ENCODE measurements at regions not wholly inside any gene's neighbourhood (a gene's known extent, or its start where the extent isn't known, plus 50 kb on each side); places are given as distances from the start of the nearest gene placed in this dataset.

DNA sequence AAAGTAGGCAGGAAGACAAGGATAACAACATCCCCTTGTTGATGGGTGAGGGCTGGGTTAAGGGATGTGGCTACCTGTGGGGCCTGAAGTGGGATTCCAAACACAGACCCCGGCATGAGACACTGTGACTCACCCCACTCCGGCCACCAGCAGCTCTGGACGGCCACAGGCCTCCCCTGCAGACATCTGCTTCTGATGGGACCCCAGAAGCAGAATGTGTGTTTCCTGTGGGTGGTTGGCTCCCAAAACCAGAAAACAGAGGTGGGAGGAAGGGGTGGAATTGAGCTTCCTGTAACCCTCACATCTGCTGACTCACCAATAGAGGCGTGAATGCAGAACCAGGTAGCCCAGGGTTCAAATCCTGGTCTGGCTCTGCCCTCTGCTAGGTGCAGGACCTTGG is 216.6 kb upstream of the PWP1 start:
- Histone ChIP-seq H2AFZ (ENCODE audit: low read depth, low read length) (no peak overlapping the region), H3K4me1 (ENCODE audit: control insufficient read depth, insufficient read depth, low read depth, low read length) (peaks cover 6% of the 10 kb centered on the region), H3K23ac (ENCODE audit: low read length in 2 of 2) (no peak overlapping the region), H3K27ac (ENCODE audit: low read length, poor library complexity, severe bottlenecking) (no peak overlapping the region), H4K91ac (ENCODE audit: low read length) (no peak overlapping the region), H3K9ac (ENCODE audit: low read length) (no peak overlapping the region), H3K36me3 (ENCODE audit: control insufficient read depth in 1 of 2, insufficient read depth in 2 of 2, low read depth in 1 of 2, low read length in 2 of 2) (no peaks in the 10 kb centered on the region), H2BK12ac (ENCODE audit: low read length in 2 of 2) (no peak overlapping the region), H3K79me1 (replicated peaks; ENCODE audit: low read length, poor library complexity, severe bottlenecking) (peaks cover 3% of the 10 kb centered on the region), H2BK15ac (ENCODE audit: low read depth, poor library complexity, severe bottlenecking) (no peak overlapping the region), H3K4me3 (ENCODE audit: insufficient read depth in 1 of 2, low read depth in 1 of 2, low read length in 2 of 2) (no peak overlapping the region), H2AK5ac (ENCODE audit: low read length, severe bottlenecking) (no peak overlapping the region), H3K14ac (ENCODE audit: low read length in 2 of 2) (no peak overlapping the region), H3K9me3 (ENCODE audit: control insufficient read depth, low read length) (no peaks in the 10 kb centered on the region), H2BK120ac (ENCODE audit: low read depth, low read length) (no peak overlapping the region), H4K8ac (ENCODE audit: low read length) (no peak overlapping the region), H3K4me2 (ENCODE audit: low read length, poor library complexity, severe bottlenecking) (no peak overlapping the region), H2BK5ac (ENCODE audit: low read depth, low read length, poor library complexity, severe bottlenecking) (no peak overlapping the region), H3K4ac (ENCODE audit: low read depth in 1 of 2, low read length in 2 of 2) (no peak overlapping the region), H3K18ac (ENCODE audit: low read depth in 1 of 2, low read length in 2 of 2) (no peak overlapping the region), H3K27me3 (ENCODE audit: control insufficient read depth in 1 of 2, insufficient read depth in 1 of 2, low read length in 2 of 2) (peaks cover 0 to 7% of the 10 kb centered on the region in 2 experiments)
- 77% methylated on average over 4 of the region's 4 CpGs for WGBS
- no peak for DNase-seq

DNA sequence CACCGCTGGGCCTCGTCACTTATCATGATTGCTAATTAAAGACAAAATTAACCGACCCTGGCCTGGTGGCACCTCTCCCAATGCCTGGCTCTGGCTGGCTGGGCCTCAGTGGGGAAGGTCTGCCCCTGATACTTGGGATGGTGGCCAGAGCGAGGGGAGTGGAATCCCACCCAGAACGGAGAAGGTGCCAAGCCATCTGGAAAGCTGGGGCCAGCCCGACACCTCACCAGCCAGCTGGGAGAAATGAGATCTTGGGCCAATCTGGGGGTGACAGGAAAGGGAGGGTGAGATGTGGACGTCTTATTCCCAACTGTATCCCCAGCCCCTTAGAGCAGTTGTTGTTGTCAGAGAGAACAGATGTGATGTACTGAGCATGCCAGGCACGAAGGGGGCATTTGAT is 215.0 kb upstream of the PWP1 start:
- no peak overlapping the region for H2AK5ac ChIP-seq (ENCODE audit: low read length, severe bottlenecking)
- H2BK5ac ChIP-seq (ENCODE audit: low read depth, low read length, poor library complexity, severe bottlenecking), result no peak overlapping the region
- no peaks in the 10 kb centered on the region for H3K36me3 ChIP-seq (ENCODE audit: control insufficient read depth in 1 of 2, insufficient read depth in 2 of 2, low read depth in 1 of 2, low read length in 2 of 2)
- no peak overlapping the region for H3K4me2 ChIP-seq (ENCODE audit: low read length, poor library complexity, severe bottlenecking)
- H2BK120ac ChIP-seq (ENCODE audit: low read depth, low read length), result no peak overlapping the region
- H2AFZ ChIP-seq (ENCODE audit: low read depth, low read length), result no peak overlapping the region
- no peak overlapping the region for H4K91ac ChIP-seq (ENCODE audit: low read length)
- H3K4me3 ChIP-seq (ENCODE audit: insufficient read depth in 1 of 2, low read depth in 1 of 2, low read length in 2 of 2), result no peak overlapping the region
- H3K79me1 ChIP-seq (replicated peaks; ENCODE audit: low read length, poor library complexity, severe bottlenecking), result peaks cover 3% of the 10 kb centered on the region
- H3K9ac ChIP-seq (ENCODE audit: low read length), result no peak overlapping the region
- no peak overlapping the region for H3K27ac ChIP-seq (ENCODE audit: low read length, poor library complexity, severe bottlenecking)
- no peak overlapping the region for H2BK12ac ChIP-seq (ENCODE audit: low read length in 2 of 2)
- H3K18ac ChIP-seq (ENCODE audit: low read depth in 1 of 2, low read length in 2 of 2), result no peak overlapping the region
- peaks cover 0 to 7% of the 10 kb centered on the region in 2 experiments for H3K27me3 ChIP-seq (ENCODE audit: control insufficient read depth in 1 of 2, insufficient read depth in 1 of 2, low read length in 2 of 2)
- no peaks in the 10 kb centered on the region for H3K9me3 ChIP-seq (ENCODE audit: control insufficient read depth, low read length)
- no peak for DNase-seq
- H3K4ac ChIP-seq (ENCODE audit: low read depth in 1 of 2, low read length in 2 of 2), result no peak overlapping the region
- no peak overlapping the region for H4K8ac ChIP-seq (ENCODE audit: low read length)
- no peak overlapping the region for H3K14ac ChIP-seq (ENCODE audit: low read length in 2 of 2)
- WGBS, result 85% methylated on average over 7 of the region's 8 CpGs
- H3K23ac ChIP-seq (ENCODE audit: low read length in 2 of 2), result no peak overlapping the region
- no peak overlapping the region for H2BK15ac ChIP-seq (ENCODE audit: low read depth, poor library complexity, severe bottlenecking)
- peaks cover 6% of the 10 kb centered on the region for H3K4me1 ChIP-seq (ENCODE audit: control insufficient read depth, insufficient read depth, low read depth, low read length)

DNA sequence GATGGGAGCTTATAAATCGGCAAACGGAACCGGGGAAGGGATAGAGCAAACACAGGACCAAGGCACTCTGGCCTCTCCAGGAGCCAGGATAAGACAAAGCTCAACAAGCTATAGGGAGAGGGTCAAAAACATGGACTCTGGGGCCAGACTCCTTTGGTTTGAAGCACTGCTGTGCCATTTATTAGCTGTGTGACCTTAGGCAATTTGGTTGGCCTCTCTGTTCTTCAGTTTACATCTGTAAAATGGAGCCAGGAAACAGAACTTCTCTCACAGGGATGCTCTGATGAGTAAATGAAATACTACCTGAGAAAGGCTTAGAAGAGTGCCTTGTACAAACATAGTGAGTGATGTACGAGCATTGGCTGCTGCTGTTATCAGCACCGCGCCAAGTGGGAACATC is 213.3 kb upstream of the PWP1 start:
- no peak overlapping the region for H2AK5ac ChIP-seq (ENCODE audit: low read length, severe bottlenecking)
- H2BK12ac ChIP-seq (ENCODE audit: low read length in 2 of 2), result no peak overlapping the region
- no peak for DNase-seq
- H4K91ac ChIP-seq (ENCODE audit: low read length), result no peak overlapping the region
- no peak overlapping the region for H3K14ac ChIP-seq (ENCODE audit: low read length in 2 of 2)
- no peak overlapping the region for H3K4ac ChIP-seq (ENCODE audit: low read depth in 1 of 2, low read length in 2 of 2)
- no peak overlapping the region for H2BK5ac ChIP-seq (ENCODE audit: low read depth, low read length, poor library complexity, severe bottlenecking)
- no peaks in the 10 kb centered on the region for H3K36me3 ChIP-seq (ENCODE audit: control insufficient read depth in 1 of 2, insufficient read depth in 2 of 2, low read depth in 1 of 2, low read length in 2 of 2)
- no peak overlapping the region for H4K8ac ChIP-seq (ENCODE audit: low read length)
- no peaks in the 10 kb centered on the region for H3K9me3 ChIP-seq (ENCODE audit: control insufficient read depth, low read length)
- no peak overlapping the region for H3K23ac ChIP-seq (ENCODE audit: low read length in 2 of 2)
- H3K18ac ChIP-seq (ENCODE audit: low read depth in 1 of 2, low read length in 2 of 2), result no peak overlapping the region
- peaks cover 6% of the 10 kb centered on the region for H3K4me1 ChIP-seq (ENCODE audit: control insufficient read depth, insufficient read depth, low read depth, low read length)
- H3K9ac ChIP-seq (ENCODE audit: low read length), result no peak overlapping the region
- H3K4me2 ChIP-seq (ENCODE audit: low read length, poor library complexity, severe bottlenecking), result no peak overlapping the region
- H3K27ac ChIP-seq (ENCODE audit: low read length, poor library complexity, severe bottlenecking), result no peak overlapping the region
- no peak overlapping the region for H2BK15ac ChIP-seq (ENCODE audit: low read depth, poor library complexity, severe bottlenecking)
- H2AFZ ChIP-seq (ENCODE audit: low read depth, low read length), result no peak overlapping the region
- no peaks in the 10 kb centered on the region for H3K79me1 ChIP-seq (replicated peaks; ENCODE audit: low read length, poor library complexity, severe bottlenecking)
- H3K27me3 ChIP-seq (ENCODE audit: control insufficient read depth in 1 of 2, insufficient read depth in 1 of 2, low read length in 2 of 2), result peaks cover 0 to 7% of the 10 kb centered on the region in 2 experiments
- no peak overlapping the region for H3K4me3 ChIP-seq (ENCODE audit: insufficient read depth in 1 of 2, low read depth in 1 of 2, low read length in 2 of 2)
- no peak overlapping the region for H2BK120ac ChIP-seq (ENCODE audit: low read depth, low read length)
- WGBS, result 95% methylated on average over 6 of the region's 6 CpGs

DNA sequence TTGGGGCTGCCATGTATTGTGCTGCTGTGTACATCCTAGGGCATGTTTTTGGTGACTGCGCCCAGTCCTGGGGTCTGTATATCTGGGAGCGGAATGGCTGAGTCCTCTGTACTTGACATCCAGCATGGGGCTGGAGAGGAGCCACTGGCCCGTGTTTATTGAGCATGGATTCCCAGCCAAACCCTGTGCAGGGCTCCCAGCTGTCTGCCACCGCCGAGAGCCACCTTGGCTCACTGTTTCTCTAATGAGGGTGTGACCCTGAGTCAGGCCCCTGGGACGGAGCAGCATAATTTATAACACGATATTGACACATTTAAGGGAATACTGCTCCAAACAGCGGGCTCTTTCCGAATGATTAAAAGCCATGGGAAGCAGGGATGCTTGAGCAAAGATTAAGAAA is 211.5 kb upstream of the PWP1 start:
- Histone ChIP-seq H3K36me3 (ENCODE audit: control insufficient read depth in 1 of 2, insufficient read depth in 2 of 2, low read depth in 1 of 2, low read length in 2 of 2) (no peaks in the 10 kb centered on the region), H3K9me3 (ENCODE audit: control insufficient read depth, low read length) (no peaks in the 10 kb centered on the region), H2BK15ac (ENCODE audit: low read depth, poor library complexity, severe bottlenecking) (no peak overlapping the region), H3K27me3 (ENCODE audit: control insufficient read depth in 1 of 2, insufficient read depth in 1 of 2, low read length in 2 of 2) (peaks cover 0 to 5% of the 10 kb centered on the region in 2 experiments), H3K18ac (ENCODE audit: low read depth in 1 of 2, low read length in 2 of 2) (no peak overlapping the region), H3K79me1 (replicated peaks; ENCODE audit: low read length, poor library complexity, severe bottlenecking) (no peaks in the 10 kb centered on the region), H2BK120ac (ENCODE audit: low read depth, low read length) (no peak overlapping the region), H2AFZ (ENCODE audit: low read depth, low read length) (no peak overlapping the region), H4K91ac (ENCODE audit: low read length) (no peak overlapping the region), H3K23ac (ENCODE audit: low read length in 2 of 2) (no peak overlapping the region), H3K9ac (ENCODE audit: low read length) (no peak overlapping the region), H3K4me1 (ENCODE audit: control insufficient read depth, insufficient read depth, low read depth, low read length) (peaks cover 2% of the 10 kb centered on the region), H3K27ac (ENCODE audit: low read length, poor library complexity, severe bottlenecking) (no peak overlapping the region), H3K4me3 (ENCODE audit: insufficient read depth in 1 of 2, low read depth in 1 of 2, low read length in 2 of 2) (no peak overlapping the region), H3K14ac (ENCODE audit: low read length in 2 of 2) (no peak overlapping the region), H3K4me2 (ENCODE audit: low read length, poor library complexity, severe bottlenecking) (no peak overlapping the region), H2BK5ac (ENCODE audit: low read depth, low read length, poor library complexity, severe bottlenecking) (no peak overlapping the region), H3K4ac (ENCODE audit: low read depth in 1 of 2, low read length in 2 of 2) (no peak overlapping the region), H2AK5ac (ENCODE audit: low read length, severe bottlenecking) (no peak overlapping the region), H4K8ac (ENCODE audit: low read length) (no peak overlapping the region), H2BK12ac (ENCODE audit: low read length in 2 of 2) (no peak overlapping the region)
- DNase-seq, result no peak
- WGBS, result 88% methylated on average over 9 of the region's 9 CpGs

Measured in mesenchymal stem cell (in vitro differentiated cells and primary cell).